ENCODE measurements at regions not wholly inside any gene's neighbourhood (a gene's known extent, or its start where the extent isn't known, plus 50 kb on each side); places are given as distances from the start of the nearest gene placed in this dataset.

- no peaks in the 10 kb centered on the region for H3K9me3 ChIP-seq (ENCODE audit: control insufficient read depth, low read depth, low read length)
- H2BK15ac ChIP-seq (ENCODE audit: low read depth, low read length): no peak overlapping the region
- no peak overlapping the region for H3K4ac ChIP-seq (ENCODE audit: low read depth, low read length)
- no peak overlapping the region for H3K27ac ChIP-seq (ENCODE audit: insufficient read length, low read depth, low read length)
- no peak overlapping the region for H4K5ac ChIP-seq (ENCODE audit: insufficient read length, low read depth, low read length)
- H2AFZ ChIP-seq (ENCODE audit: low read length): no peak overlapping the region
- no peak overlapping the region for H2BK5ac ChIP-seq (ENCODE audit: insufficient read length, low read length)
- no peak overlapping the region for H3K4me2 ChIP-seq (ENCODE audit: insufficient read depth, insufficient read length, low read length)
- no peak overlapping the region for H2BK120ac ChIP-seq (ENCODE audit: low read depth, low read length, poor library complexity, severe bottlenecking)
- H3T11ph ChIP-seq (ENCODE audit: low read length): no peak overlapping the region
- DNase-seq: no peak
- no peak overlapping the region for H3K14ac ChIP-seq (ENCODE audit: insufficient read depth, low read length)
- no peak overlapping the region for H3K23ac ChIP-seq (ENCODE audit: insufficient read length, low read depth, low read length)
- no peaks in the 10 kb centered on the region for H3K27me3 ChIP-seq (ENCODE audit: insufficient read depth, low read length)
- no peak for TF ChIP-seq CTCF (conservative IDR thresholded peaks at IDR 0.05)
- no peaks in the 10 kb centered on the region for H3K23me2 ChIP-seq (ENCODE audit: insufficient read length, low read depth, low read length, poor library complexity, severe bottlenecking)
- H2BK20ac ChIP-seq (ENCODE audit: low read depth, low read length, poor library complexity, severe bottlenecking): no peak overlapping the region
- Mint-ChIP-seq H3K4me3 (no peak overlapping the region), H3K27me3 (ENCODE audit: low read depth) (peaks cover 4% of the 10 kb centered on the region), H3K27ac (no peak overlapping the region), H3K9me3 (peaks cover 7 to 10% of the 10 kb centered on the region in 2 experiments; a peak in 4 of 5 replicates), H3K36me3 (ENCODE audit: insufficient read depth in 1 of 3, low read depth in 3 of 3) (no peaks in the 10 kb centered on the region; a peak in 1 of 7 replicates), H3K4me1 (peaks cover 17 to 18% of the 10 kb centered on the region in 2 experiments)
- no CpG with 5 or more reads among the region's 3 CpGs for WGBS (ENCODE audit: extremely low coverage, insufficient read length, low lambda C conversion rate)
- H4K20me1 ChIP-seq (ENCODE audit: control insufficient read depth, insufficient read depth, insufficient read length): no peaks in the 10 kb centered on the region
- H3K79me2 ChIP-seq (ENCODE audit: insufficient read depth, low read length): no peaks in the 10 kb centered on the region
- no peak overlapping the region for H2BK12ac ChIP-seq (ENCODE audit: insufficient read length, low read depth, low read length)
- H2AK5ac ChIP-seq (ENCODE audit: insufficient read length, low read length): no peak overlapping the region
- no peak overlapping the region for H4K91ac ChIP-seq (ENCODE audit: insufficient read length, low read depth, low read length)
- H3K4me1 ChIP-seq (ENCODE audit: insufficient read depth, low read length): peaks cover 3% of the 10 kb centered on the region; the same call in 1 of the 2 replicates
- no peak overlapping the region for H4K8ac ChIP-seq (replicated peaks; ENCODE audit: insufficient read length, low read depth, low read length)
- no peak overlapping the region for H3K56ac ChIP-seq (ENCODE audit: insufficient read length, low read depth, low read length)
- no peaks in the 10 kb centered on the region for H3K79me1 ChIP-seq (ENCODE audit: insufficient read depth, low read depth, low read length, poor library complexity, severe bottlenecking)
- no peak overlapping the region for H3K9ac ChIP-seq (ENCODE audit: extremely low read depth, insufficient read length, low read length)
- H3K18ac ChIP-seq (ENCODE audit: insufficient read length, low read depth, low read length): no peak overlapping the region
Observed at GRCh38 chr13:26811581-26811980, 51.0 kb upstream of the GPR12 start.
